Thyroid gland (tissue), 4 donors: ENCODE measurements at regions not wholly inside any gene's neighbourhood (a gene's known extent, or its start where the extent isn't known, plus 50 kb on each side); places are given as distances from the start of the nearest gene placed in this dataset.

ENCODE experiments used
- CTCF ChIP-seq, 6 experiments: fragments of 200-600 bp in 3 of 6; fragments of 450-650 bp in 3 of 6; sonication (generic) in 3 of 6; IDR thresholded peaks; one replicate each; pipeline ENCODE4 v1.5.1; 2016 to 2019; ENCODE audit warnings: antibody characterized with exemption in 6 of 6, mild to moderate bottlenecking in 2 of 6, inconsistent platforms in 1 of 6, moderate library complexity in 1 of 6
- POLR2A ChIP-seq, 2 donors: fragments of 450-650 bp; IDR thresholded peaks; one replicate each; pipeline ENCODE4 v1.6.1; 2017; ENCODE audit warnings: antibody characterized with exemption in 2 of 2, mild to moderate bottlenecking in 2 of 2, moderate library complexity in 1 of 2

- no peak for TF ChIP-seq CTCF (IDR thresholded peaks at IDR 0.05)
- TF ChIP-seq POLR2A (IDR thresholded peaks at IDR 0.05): no peak
Measured at GRCh38 chr15:95712785-95713184, 617.7 kb upstream of the NR2F2 start.
